ENCODE measurements at regions not wholly inside any gene's neighbourhood (a gene's known extent, or its start where the extent isn't known, plus 50 kb on each side); places are given as distances from the start of the nearest gene placed in this dataset.
"Not testable (repeated sequence)": the region's sequence is repeated elsewhere in the genome, so short reads cannot be mapped to it uniquely, and the experiment has no call there.

- no peak for DNase-seq (ENCODE audit: low read depth in 4 of 4, low spot score in 3 of 4)
These were observed 458.4 kb upstream of the BTBD3 start for GRCh38 chr20:11459090-11459890.

DNA sequence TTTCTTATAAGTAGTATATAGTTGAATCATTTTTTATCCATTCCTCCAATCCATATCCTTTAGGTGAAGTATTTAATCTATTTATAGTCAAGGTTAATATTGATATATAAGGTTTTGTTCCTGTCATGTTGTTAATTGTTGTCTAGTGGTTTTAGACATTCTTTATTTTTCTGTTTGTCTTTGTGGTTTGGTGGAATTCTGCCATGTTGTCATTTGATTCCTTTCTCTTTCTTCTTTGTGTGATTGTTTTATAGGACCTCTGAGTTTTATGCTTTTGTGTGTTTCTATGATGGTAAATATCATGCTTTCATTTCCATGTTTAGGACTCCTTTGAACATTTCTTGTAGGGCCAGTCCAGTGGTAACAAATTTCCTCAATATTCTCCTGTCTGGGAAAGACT is 450.3 kb upstream of the BTBD3 start:
- DNase-seq (ENCODE audit: low read depth in 4 of 4, low spot score in 3 of 4), result no peak

- DNase-seq (ENCODE audit: low read depth in 4 of 4, low spot score in 3 of 4), result no peak
These were observed 448.8 kb upstream of the BTBD3 start for GRCh38 chr20:11468880-11469279.

GRCh38 chr20:11469795-11470435 is 447.8 kb upstream of the BTBD3 start:
- DNase-seq (ENCODE audit: low read depth in 4 of 4, low spot score in 3 of 4), result no peak

DNA sequence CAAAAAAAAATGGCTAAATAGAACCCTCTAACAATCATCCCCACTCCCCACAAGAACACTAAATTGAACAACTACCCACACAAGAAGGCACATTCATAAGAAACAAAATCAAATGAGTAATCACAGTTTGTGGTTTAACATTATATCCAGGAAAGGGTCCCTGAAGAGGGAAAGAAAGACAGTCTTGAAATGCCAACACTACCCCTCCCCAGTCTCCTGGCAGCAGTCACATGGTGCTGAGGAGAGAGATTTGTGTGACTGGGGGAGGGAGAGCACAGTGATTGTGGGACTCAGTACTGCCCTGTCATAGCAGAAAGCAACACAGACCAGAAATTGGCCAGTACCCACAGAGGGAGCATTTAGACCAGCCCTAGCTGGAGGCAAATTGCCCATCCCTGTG is 443.7 kb upstream of the BTBD3 start:
- DNase-seq (ENCODE audit: low read depth in 4 of 4, low spot score in 3 of 4), result no peak

GRCh38 chr20:11483697-11484096 is 434.0 kb upstream of the BTBD3 start:
- no peak for DNase-seq (ENCODE audit: low read depth in 4 of 4, low spot score in 3 of 4)

DNA sequence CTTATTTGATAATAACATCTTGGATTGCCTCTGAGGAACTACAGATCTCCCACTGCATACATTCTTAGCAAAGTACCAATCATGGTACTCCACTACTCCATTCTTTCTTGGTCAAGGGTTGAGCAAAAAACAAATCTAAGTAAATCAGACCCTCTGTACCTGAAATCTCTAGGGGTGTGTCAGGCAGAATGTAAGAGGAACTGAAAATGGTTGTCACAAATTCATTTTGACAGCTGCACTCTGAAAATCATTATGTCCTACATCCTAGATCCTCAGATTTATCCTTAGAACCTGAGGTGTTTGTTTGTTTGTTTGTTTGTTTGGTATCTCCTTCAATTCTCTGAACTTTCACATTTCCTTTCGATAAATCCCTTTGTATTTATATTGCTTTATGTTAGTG is 433.2 kb upstream of the BTBD3 start:
- DNase-seq (ENCODE audit: low read depth in 4 of 4, low spot score in 3 of 4), result no peak

GRCh38 chr20:11492386-11492785 is 425.3 kb upstream of the BTBD3 start:
- no peak for DNase-seq (ENCODE audit: low read depth in 4 of 4, low spot score in 3 of 4)

DNA sequence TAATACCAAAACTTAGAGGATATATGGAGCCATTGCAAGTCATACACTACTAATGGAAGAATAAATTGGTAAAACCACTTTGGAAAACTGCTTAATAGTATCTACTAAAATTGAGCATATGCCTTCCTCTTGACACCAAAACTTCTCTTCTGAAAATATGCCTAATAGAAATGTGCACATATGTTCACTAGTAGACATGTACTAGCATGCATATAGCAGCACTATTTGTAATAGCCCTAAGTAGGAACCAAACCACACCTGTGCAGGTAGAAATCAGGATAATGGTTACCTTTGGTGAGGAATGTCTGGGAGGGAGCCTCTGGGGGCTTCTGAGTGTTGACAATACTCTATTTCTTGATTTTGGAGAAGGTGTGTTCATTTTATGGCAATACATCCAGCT is 424.8 kb upstream of the BTBD3 start:
- DNase-seq (ENCODE audit: low read depth in 4 of 4, low spot score in 3 of 4), result no peak

DNA sequence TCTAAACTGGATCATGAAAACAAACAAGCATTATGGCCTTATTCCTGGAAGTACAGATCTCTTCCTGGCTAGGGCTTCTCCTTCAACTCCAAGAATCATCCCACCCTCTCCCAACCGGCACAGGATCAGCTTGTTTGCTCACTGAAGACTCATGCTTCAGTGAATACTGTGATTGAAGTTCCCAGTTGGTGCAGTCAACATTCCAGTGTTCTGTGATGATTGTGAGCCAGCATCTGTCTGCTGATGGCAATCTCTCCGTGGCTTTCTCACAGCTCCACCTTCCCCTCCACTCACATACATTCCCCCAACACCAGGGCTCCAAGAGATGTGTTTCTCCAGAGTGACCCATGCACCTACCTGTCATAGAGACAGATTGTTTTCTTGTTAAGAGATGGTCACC is 421.3 kb upstream of the BTBD3 start:
- no peak for DNase-seq (ENCODE audit: low read depth in 4 of 4, low spot score in 3 of 4)

DNA sequence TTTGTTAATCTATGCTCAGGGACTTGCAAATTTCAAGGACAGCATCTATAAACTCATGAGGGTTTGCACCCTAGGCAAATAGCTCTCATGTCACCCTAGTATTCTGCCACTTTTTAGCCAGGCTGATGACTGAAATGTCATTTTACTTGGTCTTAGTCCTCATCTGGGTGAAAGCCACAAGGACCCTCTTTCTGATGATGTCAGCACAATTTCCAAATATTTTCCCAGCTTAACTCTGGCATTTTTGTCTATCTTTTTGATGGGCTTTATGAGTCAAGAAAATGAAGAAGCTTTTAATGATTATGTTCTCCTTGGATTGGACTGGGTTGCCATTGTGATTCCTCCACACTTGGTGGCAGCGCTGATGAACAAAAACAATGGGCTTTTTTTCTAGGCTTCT is 420.1 kb upstream of the BTBD3 start:
- no peak for DNase-seq (ENCODE audit: low read depth in 4 of 4, low spot score in 3 of 4)

- no peak for DNase-seq (ENCODE audit: low read depth in 4 of 4, low spot score in 3 of 4)
These were observed 418.5 kb upstream of the BTBD3 start for GRCh38 chr20:11499101-11499634.

DNA sequence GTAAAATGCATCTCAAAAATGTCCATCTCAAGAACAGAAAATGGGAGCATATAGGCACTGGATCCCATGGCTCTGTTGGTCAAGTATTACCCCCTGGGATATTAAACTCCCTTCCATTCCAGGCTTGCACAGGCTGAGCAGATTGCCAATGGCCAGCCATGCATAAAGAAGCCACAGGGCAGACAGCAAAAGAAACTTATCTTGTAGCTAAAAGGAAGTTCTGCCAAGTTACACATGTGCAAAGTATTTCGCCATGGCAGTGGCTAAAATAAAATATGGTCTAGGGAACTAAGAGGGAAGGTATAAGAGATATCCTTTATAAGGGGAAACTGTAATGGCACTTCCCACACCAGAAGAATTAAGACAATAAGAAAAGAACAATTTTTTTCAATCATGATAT is 415.6 kb upstream of the BTBD3 start:
- DNase-seq (ENCODE audit: low read depth in 4 of 4, low spot score in 3 of 4), result no peak

DNA sequence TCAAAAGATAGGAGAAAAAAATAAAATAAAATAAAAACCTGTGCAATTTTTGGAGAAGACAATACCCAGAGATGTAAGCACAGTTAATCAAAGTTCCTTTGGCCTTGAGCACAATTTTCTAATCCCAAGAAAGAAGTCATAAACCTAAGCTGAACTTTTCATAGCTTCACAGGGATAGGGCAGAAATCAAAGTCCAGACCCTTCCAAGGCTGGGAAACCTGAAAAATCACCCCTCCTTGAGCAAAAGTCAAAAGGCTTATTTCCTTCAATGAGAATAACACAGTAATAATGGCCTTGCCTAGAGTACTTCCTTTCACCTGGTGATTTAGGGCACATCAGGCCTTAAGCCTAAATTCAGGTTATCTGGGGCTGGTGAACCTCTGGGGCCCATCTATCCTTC is 415.0 kb upstream of the BTBD3 start:
- no peak for DNase-seq (ENCODE audit: low read depth in 4 of 4, low spot score in 3 of 4)

GRCh38 chr20:11509776-11510175 is 407.9 kb upstream of the BTBD3 start:
- no peak for DNase-seq (ENCODE audit: low read depth in 4 of 4, low spot score in 3 of 4)

GRCh38 chr20:11511821-11512220 is 405.9 kb upstream of the BTBD3 start:
- DNase-seq (ENCODE audit: low read depth in 4 of 4, low spot score in 3 of 4), result no peak

- not testable (repeated sequence) for DNase-seq (ENCODE audit: low read depth in 4 of 4, low spot score in 3 of 4)
These were observed 404.4 kb upstream of the BTBD3 start for GRCh38 chr20:11513241-11513745.

- DNase-seq (ENCODE audit: low read depth in 4 of 4, low spot score in 3 of 4), result no peak
These were observed 401.2 kb upstream of the BTBD3 start for GRCh38 chr20:11516448-11516847.

DNA sequence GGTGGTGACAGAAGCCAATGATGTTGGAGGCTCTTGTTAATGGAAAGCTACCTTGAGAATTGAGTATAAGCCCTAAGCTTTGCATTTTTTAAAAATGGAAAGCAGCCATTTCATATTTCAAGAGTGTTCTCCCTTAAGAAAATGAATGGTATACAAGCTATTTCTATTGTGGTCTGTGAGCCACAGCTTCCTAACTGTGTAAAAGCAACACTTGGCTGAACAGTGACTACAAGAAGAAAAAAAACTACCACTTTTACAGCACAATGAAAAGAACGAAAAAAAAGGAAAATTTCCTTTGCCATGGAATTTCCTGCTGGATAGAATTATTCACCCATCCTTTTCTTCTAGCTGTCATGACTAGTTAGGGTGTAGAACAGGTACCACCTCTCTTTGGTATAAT is 397.1 kb upstream of the BTBD3 start:
- DNase-seq (ENCODE audit: low read depth in 4 of 4, low spot score in 3 of 4), result no peak

- DNase-seq (ENCODE audit: low read depth in 4 of 4, low spot score in 3 of 4), result no peak
These were observed 396.0 kb upstream of the BTBD3 start for GRCh38 chr20:11521476-11522365.

- DNase-seq (ENCODE audit: low read depth in 4 of 4, low spot score in 3 of 4), result no peak
These were observed 395.3 kb upstream of the BTBD3 start for GRCh38 chr20:11522366-11522741.

Measured in left renal pelvis (tissue), 4 donors.